HepG2 (cell line): ENCODE measurements at regions not wholly inside any gene's neighbourhood (a gene's known extent, or its start where the extent isn't known, plus 50 kb on each side); places are given as distances from the start of the nearest gene placed in this dataset.

Experiments used
- BHLHE40 ChIP-seq: IDR thresholded peaks from 2 replicates; pipeline ENCODE4 v1.6.1; 2011; ENCODE audit warnings: low read length, improper control_type of control experiment
- CEBPB ChIP-seq: IDR thresholded peaks from 2 replicates; pipeline ENCODE4 v1.6.1; 2011; ENCODE audit warnings: low read depth, low read length, improper control_type of control experiment, borderline replicate concordance
- HDAC1 ChIP-seq: sonication (generic); formaldehyde crosslinking; IDR thresholded peaks from 2 replicates; pipeline ENCODE4 v1.5.1; 2020; ENCODE audit warnings: mild to moderate bottlenecking, missing genetic modification reagents
- HMGA1 ChIP-seq: sonication (generic); formaldehyde crosslinking; conservative IDR thresholded peaks from 2 replicates; pipeline ENCODE4 v1.4.0; 2020; ENCODE audit warnings: missing genetic modification reagents
- NFIC ChIP-seq: IDR thresholded peaks from 2 replicates; pipeline ENCODE4 v1.6.1; 2012; ENCODE audit warnings: mild to moderate bottlenecking, low read length, inconsistent platforms
- NPAS2 ChIP-seq: sonication (generic); formaldehyde crosslinking; IDR thresholded peaks from 2 replicates; pipeline ENCODE4 v1.8.0; 2022; ENCODE audit warnings: mild to moderate bottlenecking, missing genetic modification reagents, borderline replicate concordance
- PTBP1 ChIP-seq: fragments of 200-400 bp; formaldehyde crosslinking; IDR thresholded peaks from 2 replicates; pipeline ENCODE4 v1.6.1; 2018; ENCODE audit warnings: low read length, low read depth; ENCODE audit not compliant: poor library complexity, severe bottlenecking
- ZNF207 ChIP-seq: fragments of 450-650 bp; IDR thresholded peaks from 2 replicates; pipeline ENCODE4 v1.6.1; 2016; ENCODE audit warnings: antibody characterized with exemption, borderline replicate concordance
- ZNF549 ChIP-seq: sonication (generic); formaldehyde crosslinking; IDR thresholded peaks from 2 replicates; pipeline ENCODE4 v1.5.0; 2020; ENCODE audit warnings: missing genetic modification reagents
- ZSCAN21 ChIP-seq: sonication (generic); formaldehyde crosslinking; IDR thresholded peaks from 2 replicates; pipeline ENCODE4 v1.8.0; 2022; ENCODE audit warnings: mild to moderate bottlenecking, missing genetic modification reagents, moderate library complexity, borderline replicate concordance
- TF ChIP-seq, protein P1 (sequence below): sonication (generic); formaldehyde crosslinking; IDR thresholded peaks from 2 replicates; pipeline ENCODE4 v1.5.0; 2020; ENCODE audit warnings: mild to moderate bottlenecking, missing genetic modification reagents, moderate library complexity
- TF ChIP-seq, protein P2 (sequence below): sonication (generic); formaldehyde crosslinking; conservative IDR thresholded peaks from 2 replicates; pipeline ENCODE4 v1.4.0; 2020; ENCODE audit warnings: mild to moderate bottlenecking, missing genetic modification reagents, moderate library complexity
- TF ChIP-seq, protein P3 (sequence below): sonication (generic); formaldehyde crosslinking; IDR thresholded peaks from 2 replicates; pipeline ENCODE4 v1.4.0; 2020; ENCODE audit warnings: missing genetic modification reagents, borderline replicate concordance
- TF ChIP-seq, protein P4 (sequence below): sonication (generic); formaldehyde crosslinking; IDR thresholded peaks from 2 replicates; pipeline ENCODE4 v1.8.0; 2022; ENCODE audit warnings: missing genetic modification reagents, mild to moderate bottlenecking, moderate library complexity, borderline replicate concordance

DNA sequence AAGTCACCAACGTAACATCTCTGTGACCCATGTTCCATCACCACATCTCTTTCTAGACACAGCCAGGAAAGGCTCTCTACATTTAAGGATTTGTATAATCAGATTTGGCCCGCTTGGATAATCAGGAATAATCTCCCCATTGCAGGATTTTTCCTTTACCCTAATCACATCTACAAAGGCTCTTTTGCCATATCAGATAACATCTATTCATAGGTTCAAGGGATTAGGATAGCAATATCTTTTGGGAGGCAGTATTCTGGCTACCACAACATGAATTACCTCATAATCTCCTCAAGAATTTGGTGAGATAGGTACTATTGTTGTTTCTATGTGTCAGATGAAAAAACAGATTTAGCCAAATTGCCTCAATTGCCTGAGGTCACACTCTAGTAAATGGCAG, 142.8 kb upstream of the UBASH3B start:
- TF ChIP-seq HDAC1 (no peak), NPAS2 (CRISPR knock-in tag) (no peak), ZNF549 (CRISPR knock-in tag) (no peak), NFIC (no peak), ZSCAN21 (CRISPR knock-in tag) (no peak), CEBPB (no peak), ZNF207 (no peak), PTBP1 (no peak), HMGA1 (CRISPR knock-in tag) (no peak), BHLHE40 (no peak)
- TF ChIP-seq, protein P1, sequence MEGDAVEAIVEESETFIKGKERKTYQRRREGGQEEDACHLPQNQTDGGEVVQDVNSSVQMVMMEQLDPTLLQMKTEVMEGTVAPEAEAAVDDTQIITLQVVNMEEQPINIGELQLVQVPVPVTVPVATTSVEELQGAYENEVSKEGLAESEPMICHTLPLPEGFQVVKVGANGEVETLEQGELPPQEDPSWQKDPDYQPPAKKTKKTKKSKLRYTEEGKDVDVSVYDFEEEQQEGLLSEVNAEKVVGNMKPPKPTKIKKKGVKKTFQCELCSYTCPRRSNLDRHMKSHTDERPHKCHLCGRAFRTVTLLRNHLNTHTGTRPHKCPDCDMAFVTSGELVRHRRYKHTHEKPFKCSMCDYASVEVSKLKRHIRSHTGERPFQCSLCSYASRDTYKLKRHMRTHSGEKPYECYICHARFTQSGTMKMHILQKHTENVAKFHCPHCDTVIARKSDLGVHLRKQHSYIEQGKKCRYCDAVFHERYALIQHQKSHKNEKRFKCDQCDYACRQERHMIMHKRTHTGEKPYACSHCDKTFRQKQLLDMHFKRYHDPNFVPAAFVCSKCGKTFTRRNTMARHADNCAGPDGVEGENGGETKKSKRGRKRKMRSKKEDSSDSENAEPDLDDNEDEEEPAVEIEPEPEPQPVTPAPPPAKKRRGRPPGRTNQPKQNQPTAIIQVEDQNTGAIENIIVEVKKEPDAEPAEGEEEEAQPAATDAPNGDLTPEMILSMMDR (CRISPR knock-in tag), result no peak
- TF ChIP-seq, protein P2, sequence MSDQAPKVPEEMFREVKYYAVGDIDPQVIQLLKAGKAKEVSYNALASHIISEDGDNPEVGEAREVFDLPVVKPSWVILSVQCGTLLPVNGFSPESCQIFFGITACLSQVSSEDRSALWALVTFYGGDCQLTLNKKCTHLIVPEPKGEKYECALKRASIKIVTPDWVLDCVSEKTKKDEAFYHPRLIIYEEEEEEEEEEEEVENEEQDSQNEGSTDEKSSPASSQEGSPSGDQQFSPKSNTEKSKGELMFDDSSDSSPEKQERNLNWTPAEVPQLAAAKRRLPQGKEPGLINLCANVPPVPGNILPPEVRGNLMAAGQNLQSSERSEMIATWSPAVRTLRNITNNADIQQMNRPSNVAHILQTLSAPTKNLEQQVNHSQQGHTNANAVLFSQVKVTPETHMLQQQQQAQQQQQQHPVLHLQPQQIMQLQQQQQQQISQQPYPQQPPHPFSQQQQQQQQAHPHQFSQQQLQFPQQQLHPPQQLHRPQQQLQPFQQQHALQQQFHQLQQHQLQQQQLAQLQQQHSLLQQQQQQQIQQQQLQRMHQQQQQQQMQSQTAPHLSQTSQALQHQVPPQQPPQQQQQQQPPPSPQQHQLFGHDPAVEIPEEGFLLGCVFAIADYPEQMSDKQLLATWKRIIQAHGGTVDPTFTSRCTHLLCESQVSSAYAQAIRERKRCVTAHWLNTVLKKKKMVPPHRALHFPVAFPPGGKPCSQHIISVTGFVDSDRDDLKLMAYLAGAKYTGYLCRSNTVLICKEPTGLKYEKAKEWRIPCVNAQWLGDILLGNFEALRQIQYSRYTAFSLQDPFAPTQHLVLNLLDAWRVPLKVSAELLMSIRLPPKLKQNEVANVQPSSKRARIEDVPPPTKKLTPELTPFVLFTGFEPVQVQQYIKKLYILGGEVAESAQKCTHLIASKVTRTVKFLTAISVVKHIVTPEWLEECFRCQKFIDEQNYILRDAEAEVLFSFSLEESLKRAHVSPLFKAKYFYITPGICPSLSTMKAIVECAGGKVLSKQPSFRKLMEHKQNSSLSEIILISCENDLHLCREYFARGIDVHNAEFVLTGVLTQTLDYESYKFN (CRISPR knock-in tag), result no peak
- TF ChIP-seq, protein P3, sequence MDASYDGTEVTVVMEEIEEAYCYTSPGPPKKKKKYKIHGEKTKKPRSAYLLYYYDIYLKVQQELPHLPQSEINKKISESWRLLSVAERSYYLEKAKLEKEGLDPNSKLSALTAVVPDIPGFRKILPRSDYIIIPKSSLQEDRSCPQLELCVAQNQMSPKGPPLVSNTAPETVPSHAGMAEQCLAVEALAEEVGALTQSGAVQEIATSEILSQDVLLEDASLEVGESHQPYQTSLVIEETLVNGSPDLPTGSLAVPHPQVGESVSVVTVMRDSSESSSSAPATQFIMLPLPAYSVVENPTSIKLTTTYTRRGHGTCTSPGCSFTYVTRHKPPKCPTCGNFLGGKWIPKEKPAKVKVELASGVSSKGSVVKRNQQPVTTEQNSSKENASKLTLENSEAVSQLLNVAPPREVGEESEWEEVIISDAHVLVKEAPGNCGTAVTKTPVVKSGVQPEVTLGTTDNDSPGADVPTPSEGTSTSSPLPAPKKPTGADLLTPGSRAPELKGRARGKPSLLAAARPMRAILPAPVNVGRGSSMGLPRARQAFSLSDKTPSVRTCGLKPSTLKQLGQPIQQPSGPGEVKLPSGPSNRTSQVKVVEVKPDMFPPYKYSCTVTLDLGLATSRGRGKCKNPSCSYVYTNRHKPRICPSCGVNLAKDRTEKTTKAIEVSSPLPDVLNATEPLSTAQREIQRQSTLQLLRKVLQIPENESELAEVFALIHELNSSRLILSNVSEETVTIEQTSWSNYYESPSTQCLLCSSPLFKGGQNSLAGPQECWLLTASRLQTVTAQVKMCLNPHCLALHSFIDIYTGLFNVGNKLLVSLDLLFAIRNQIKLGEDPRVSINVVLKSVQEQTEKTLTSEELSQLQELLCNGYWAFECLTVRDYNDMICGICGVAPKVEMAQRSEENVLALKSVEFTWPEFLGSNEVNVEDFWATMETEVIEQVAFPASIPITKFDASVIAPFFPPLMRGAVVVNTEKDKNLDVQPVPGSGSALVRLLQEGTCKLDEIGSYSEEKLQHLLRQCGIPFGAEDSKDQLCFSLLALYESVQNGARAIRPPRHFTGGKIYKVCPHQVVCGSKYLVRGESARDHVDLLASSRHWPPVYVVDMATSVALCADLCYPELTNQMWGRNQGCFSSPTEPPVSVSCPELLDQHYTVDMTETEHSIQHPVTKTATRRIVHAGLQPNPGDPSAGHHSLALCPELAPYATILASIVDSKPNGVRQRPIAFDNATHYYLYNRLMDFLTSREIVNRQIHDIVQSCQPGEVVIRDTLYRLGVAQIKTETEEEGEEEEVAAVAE, result no peak
- TF ChIP-seq, protein P4, sequence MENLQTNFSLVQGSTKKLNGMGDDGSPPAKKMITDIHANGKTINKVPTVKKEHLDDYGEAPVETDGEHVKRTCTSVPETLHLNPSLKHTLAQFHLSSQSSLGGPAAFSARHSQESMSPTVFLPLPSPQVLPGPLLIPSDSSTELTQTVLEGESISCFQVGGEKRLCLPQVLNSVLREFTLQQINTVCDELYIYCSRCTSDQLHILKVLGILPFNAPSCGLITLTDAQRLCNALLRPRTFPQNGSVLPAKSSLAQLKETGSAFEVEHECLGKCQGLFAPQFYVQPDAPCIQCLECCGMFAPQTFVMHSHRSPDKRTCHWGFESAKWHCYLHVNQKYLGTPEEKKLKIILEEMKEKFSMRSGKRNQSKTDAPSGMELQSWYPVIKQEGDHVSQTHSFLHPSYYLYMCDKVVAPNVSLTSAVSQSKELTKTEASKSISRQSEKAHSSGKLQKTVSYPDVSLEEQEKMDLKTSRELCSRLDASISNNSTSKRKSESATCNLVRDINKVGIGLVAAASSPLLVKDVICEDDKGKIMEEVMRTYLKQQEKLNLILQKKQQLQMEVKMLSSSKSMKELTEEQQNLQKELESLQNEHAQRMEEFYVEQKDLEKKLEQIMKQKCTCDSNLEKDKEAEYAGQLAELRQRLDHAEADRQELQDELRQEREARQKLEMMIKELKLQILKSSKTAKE, result no peak
